NCI-H2196 (cell line): ENCODE measurements at regions not wholly inside any gene's neighbourhood (a gene's known extent, or its start where the extent isn't known, plus 50 kb on each side); places are given as distances from the start of the nearest gene placed in this dataset.

ENCODE experiments used
- DNase-seq: peaks from one replicate; lab custom pipeline; 2025; ENCODE audit not compliant: unreplicated experiment; lab: John Stamatoyannopoulos, UW

DNA sequence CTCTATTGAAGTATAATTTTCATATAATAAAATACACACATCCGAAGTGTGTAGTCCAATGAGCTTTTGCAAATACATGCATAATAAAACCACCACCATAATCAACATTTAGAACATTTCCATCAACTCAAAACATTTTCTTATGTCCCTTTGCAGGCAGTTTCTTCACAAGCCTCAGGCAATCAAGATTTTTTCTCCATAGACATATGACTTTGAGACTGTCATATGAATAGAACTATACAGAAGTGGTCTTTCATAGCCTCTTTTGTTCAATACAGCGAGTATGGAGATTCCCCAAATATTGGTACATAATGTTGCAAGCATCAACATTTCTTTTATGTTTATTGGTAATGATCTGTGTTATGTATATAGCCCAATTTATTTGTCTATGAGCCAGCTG, 983.2 kb downstream of the CDH11 start:
- DNase-seq = no peak

- no peak for DNase-seq
These were observed 983.9 kb downstream of the CDH11 start for GRCh38 chr16:64138006-64138405.

- no peak for DNase-seq
These were observed 985.1 kb downstream of the CDH11 start for GRCh38 chr16:64136743-64137142.

DNA sequence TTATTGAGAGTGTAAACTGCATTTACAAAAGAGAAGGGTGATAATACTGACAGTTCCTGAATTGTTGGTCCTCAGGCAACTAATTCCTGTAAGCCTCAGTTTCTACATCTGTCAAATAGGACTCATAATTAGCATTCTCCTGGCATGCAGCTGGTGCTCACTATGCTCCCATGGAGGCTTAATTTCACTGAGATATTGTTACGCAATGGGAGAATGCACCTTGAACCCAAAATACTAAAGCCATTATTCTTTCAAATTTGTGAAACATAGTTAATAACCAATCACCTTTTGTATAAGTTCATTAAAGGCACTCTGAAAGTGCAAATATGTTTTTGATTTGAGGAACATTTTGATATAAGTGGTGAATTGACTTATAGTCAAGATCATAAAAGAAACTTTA, 985.5 kb downstream of the CDH11 start:
- DNase-seq = no peak

GRCh38 chr16:64133366-64133765, 988.5 kb downstream of the CDH11 start:
- peak; percentile 3 for DNase-seq

DNA sequence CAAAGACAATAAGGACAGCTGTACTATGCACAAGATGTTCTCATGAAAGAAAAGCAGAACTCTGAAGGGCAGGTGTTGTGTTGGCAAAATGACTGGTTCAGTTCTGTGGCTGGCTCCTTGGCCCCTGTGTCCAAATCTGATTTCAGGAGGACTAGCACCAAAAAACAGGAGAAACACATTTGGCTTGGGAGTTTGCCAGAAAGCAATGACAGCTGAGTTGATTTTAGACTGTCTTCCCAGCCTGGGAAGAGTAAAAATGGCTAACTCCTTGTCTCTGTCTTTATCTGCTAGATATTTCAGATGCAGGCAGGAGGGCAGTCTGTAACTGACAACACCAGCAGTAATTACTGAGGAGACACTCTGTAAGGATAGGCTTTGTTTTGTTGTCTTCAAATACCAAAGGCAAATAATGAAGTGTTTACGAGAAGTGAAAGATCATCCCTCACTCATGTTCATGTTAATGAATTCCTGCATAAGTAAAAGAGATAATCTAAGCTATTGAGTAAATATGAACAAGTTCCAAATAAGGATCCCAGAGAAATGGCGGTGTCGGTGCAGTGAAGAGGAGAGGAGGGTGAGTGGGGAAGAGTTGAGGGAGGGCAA, 989.0 kb downstream of the CDH11 start:
- DNase-seq = peak; percentile 24

DNA sequence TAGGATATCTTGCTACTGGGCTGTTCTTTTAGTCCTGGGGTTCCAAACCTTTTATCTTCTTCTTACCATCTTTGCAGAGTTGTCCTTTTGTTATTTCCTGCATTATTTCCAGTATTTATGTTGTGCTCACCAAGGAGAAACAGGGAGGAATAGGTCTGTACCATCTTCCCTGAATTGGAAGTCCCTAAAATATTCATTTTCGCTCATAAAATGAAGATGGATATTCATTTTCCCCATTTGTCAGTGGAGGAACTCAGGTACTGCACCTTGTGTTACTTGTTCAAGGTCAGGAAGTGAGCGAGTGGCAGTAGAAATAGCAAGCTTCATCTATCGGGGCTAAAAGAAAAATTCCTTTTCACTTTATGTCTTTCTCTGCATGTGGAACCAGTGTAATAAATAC, 989.7 kb downstream of the CDH11 start:
- DNase-seq = no peak

DNA sequence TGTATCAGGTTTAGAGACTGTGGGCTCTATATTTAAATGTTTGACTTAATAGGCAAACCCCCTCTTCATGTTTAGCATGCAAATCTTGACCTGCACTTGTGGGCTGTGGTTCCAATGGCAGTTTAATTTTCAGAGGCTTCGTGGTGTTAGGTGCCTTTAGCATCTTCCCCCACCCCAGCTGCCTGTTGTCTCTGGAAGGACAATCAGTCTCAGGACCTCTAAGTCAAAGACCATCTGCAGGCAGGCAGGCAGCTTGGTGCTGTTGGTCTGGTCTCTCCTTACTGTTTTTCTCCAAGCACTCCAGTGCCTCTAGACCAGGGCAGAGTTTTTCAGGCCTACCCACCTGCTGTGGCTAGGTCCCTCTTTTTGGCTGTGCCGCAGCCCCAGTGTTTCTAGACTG, 990.4 kb downstream of the CDH11 start:
- no peak for DNase-seq

GRCh38 chr16:64130140-64130539, 991.7 kb downstream of the CDH11 start:
- DNase-seq = no peak

DNA sequence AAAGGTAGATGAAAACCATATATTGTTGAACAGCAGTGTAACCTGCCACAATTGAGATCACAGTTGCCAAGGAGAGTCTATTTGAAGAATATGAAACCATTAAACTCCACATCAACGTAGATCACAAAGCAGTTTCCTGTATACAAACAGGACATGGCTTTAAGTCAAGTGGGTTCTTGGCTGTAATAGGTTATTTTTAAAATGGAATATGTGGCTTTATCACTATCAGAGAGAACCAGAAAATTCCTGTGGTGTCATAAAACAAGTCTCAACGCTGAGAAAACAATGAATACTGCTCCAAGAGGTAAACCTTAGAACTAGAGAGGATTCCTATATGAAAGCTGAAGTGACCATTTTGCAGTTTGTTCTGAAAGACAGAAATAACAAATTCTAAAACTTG, 999.7 kb downstream of the CDH11 start:
- DNase-seq = no peak

- no peak for DNase-seq
These were observed 1000.4 kb downstream of the CDH11 start for GRCh38 chr16:64121473-64121872.

GRCh38 chr16:64116151-64116550, 1005.7 kb downstream of the CDH11 start:
- DNase-seq = no peak

GRCh38 chr16:64109241-64109640, 1012.6 kb downstream of the CDH11 start:
- no peak for DNase-seq

- no peak for DNase-seq
These were observed 1019.2 kb downstream of the CDH11 start for GRCh38 chr16:64102654-64103053.

DNA sequence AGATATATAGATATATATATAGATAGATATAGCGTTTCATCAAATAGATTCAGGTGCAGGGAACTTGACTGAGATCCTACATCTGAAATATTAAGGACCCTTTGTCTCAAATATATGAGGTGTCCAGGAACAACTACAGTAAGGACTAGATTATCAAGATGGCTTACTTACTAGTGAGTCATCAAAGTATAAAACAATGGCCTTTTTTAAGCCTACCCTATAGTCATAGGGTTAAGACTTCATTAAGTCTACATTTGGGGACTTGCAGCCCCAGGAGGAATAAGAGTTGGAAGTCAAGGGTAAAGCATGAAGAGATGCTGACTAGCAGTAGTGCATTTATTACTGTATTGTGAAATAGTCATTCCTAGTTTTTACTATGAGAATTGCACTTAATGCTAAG, 1023.4 kb downstream of the CDH11 start:
- no peak for DNase-seq

- no peak for DNase-seq
These were observed 1025.2 kb downstream of the CDH11 start for GRCh38 chr16:64096689-64097088.

- no peak for DNase-seq
These were observed 1026.8 kb downstream of the CDH11 start for GRCh38 chr16:64094992-64095634.

DNA sequence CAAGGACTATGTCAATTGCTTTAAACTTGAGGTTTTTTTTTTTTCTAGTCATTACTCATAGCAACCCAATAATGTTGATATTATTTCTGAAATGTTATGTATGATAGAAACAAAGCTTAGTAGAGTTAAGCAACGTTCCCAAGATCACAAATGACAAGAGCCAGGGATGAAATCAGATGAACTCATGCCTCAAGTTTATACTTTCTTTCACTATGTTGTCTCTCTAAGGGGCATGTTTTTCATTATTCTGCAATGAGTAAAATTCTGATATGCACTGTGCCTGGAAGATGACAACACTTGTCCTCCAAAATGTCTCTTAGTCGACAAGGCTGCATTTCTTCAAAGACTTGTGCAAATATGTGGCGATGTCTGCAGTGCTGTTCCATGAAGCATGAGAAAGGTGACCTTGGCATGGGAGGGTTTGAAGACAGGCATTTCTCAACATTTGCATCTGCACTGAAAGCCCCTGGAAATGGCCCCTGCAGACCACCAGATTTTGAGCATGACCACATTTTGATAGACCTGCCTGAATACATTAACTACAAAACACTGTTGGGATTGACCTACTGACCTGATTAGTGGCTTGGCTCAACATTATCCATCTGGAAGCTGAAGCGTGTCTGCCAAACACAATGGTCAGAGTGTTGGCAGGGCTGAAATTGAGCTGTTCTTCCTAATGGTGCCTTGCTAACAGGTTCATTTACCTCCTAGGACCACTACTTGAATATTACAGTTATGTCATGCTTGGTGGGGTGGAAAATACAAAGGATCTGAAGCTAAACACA, 1027.5 kb downstream of the CDH11 start:
- no peak for DNase-seq

GRCh38 chr16:64092271-64092670, 1029.6 kb downstream of the CDH11 start:
- no peak for DNase-seq

DNA sequence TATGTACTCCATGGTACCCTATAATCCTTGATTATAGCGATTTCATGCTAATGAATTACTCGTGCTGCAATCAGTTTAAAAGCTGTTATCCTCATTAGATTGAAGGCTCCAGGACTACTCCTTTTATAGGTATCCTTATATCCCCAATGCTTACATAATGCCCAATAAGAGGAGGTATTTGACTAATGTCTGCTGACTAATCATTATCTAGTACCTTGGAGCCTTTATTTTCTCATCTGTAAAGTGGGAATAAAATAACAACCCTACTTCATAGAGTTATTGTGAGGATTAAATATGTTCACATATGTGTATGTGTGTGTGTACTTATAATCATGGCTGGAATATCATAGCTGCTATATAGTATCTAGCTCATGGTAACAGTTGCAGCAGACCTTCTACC, 1031.5 kb downstream of the CDH11 start:
- DNase-seq = no peak

DNA sequence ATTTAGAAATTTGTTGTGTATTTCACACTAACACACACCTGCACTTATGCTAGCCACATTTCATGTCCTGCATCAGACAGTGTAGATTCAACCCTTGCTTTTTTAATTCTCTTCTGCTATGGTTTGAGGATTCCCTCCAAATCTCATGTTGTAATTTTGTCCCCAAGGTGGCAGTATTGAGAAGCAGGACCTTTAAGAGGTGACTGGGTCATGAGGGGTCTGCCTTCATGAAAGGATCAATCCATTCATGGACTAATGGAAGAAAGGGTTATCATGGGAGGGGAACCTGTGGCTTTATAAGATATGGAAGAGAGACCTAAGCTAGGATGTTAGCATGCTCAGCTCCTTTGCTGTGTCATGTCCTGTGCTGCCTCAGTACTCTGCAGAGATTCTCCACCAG, 1032.2 kb downstream of the CDH11 start:
- DNase-seq = peak; percentile 7

- DNase-seq = no peak
These were observed 1033.0 kb downstream of the CDH11 start for GRCh38 chr16:64088838-64089237.
